Glomerular visceral epithelial cell (primary cell): ENCODE measurements at regions not wholly inside any gene's neighbourhood (a gene's known extent, or its start where the extent isn't known, plus 50 kb on each side); places are given as distances from the start of the nearest gene placed in this dataset.

ENCODE experiments used
- DNase-seq: peaks from one replicate; pipeline ENCODE4 v3.0.0-alpha.2; 2016; ENCODE audit errors: extremely low spot score

DNA sequence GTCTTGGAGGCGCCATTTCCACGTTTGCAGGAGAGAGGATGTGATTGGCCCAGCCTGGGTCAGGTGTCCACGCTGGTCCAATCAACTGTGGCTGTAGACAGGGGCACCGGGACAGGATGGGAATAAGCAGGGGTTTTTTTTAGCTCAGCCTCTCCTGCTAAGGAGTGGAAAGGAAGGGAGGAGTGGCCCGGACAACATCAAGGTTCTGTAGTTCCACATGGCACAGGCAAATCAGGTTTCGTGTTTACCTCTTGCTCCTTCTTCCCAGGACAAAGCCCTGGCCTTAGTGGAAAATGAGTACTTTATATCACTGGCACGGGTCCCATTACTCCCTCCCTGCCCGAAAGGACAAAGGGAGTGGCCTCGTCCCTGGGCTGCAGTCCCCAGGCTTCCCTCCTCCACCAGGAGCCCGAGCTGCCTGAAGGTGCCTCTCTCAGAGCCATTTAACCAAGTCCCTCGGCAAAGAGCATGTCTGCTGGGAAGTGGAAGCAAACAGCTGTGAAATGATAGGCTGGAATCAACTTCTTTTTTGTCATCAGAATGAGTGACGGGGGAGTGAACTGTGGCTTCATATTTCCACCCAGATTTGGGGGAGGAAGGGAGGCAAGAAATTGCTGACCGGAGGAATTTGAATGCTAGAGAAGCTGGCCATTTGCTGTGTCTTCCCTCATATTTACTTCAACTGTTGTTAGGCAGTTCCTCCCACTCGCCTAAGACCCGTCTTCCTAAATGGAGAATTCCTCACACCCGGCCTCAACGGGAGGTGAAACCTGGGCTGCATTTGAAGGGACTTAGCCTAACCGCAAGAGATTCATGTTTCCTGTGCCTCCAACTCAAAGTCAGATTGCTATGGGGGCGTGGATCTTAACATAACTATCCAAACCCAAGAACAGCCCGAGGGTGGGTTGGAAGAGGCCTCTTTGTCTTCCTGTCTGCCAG is 84.9 kb upstream of the SLC44A3 start:
- DNase-seq, result peak; percentile 79

DNA sequence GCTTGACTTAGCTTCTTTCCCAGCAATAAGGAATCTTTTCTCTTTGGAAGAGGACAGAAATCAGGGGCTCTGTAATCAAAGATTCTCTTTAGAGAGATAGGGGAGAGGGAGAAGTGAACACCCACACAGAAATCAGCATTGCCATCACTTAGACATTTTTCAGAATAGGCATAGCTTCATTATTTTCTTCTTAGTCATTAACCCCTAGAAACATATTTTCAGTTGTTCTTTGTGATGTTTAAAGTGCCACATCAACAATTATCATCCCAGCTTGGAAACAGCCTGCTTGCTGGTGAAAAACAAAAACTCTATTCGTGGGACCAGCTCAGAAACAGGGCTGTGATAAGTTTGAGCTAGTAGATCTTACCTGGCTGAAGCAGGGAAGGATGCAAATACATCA is 88.3 kb upstream of the SLC44A3 start:
- no peak for DNase-seq

DNA sequence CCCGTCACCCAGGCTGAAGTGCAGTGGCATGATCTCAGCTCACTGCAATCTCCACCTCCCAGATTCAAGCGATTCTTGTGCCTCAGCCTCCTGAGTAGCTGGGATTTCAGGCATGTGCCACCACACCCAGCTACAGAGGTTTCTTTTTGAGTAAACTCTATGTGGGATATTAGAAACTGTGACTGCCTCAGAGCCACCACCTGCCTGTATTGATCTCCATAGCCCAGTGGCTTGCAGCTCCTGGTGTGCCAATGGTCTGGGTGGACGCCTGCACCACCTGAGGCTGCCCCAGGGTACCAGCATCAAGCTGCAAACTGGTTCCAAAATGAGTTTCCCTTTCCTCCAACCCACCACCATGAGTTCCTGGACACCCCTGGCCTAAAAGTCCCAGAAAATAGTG is 89.7 kb upstream of the SLC44A3 start:
- no peak for DNase-seq

GRCh38 chr1:94729267-94729666 is 90.9 kb upstream of the SLC44A3 start:
- DNase-seq, result peak; percentile 69

DNA sequence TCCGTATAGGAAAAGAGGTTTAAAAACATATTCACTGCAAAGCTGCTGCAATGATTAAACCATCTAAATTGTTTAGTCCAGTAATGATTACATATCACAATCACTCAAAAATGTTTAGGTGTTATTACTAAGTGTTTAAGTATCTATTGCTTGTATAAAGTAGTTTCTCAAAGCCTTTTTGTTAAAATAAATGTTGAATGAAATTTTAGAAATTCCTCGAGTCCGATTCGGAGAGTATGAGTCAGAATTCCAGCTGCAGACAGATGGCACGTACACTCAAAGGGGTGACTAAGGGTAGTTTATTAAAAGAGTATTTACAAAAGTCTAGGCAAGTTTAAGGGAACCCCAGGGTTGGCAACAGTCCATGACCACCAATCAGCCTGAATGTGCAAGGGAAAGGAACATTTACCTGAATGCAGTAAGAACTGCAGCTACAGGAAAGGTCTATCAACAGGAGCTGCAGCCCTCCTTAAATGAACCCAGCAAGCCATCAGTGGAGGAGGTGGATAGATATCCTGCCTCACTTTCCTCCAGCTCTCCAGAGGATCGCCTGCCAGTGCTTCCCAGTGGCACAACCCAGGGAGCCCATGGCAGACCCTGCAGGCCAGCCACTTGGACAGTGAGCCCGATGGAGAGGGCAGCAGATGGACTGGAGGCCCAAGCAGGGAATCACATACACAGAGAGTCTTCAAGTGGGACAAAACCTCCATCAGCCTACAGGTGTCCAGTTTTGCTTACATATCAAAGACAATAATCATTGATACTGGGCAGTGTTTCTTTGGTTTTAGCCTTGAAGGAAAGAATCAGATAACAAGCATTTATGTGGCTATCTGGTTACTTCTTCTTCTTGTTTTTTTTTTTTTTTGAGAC is 92.1 kb upstream of the SLC44A3 start:
- DNase-seq, result peak; percentile 94

DNA sequence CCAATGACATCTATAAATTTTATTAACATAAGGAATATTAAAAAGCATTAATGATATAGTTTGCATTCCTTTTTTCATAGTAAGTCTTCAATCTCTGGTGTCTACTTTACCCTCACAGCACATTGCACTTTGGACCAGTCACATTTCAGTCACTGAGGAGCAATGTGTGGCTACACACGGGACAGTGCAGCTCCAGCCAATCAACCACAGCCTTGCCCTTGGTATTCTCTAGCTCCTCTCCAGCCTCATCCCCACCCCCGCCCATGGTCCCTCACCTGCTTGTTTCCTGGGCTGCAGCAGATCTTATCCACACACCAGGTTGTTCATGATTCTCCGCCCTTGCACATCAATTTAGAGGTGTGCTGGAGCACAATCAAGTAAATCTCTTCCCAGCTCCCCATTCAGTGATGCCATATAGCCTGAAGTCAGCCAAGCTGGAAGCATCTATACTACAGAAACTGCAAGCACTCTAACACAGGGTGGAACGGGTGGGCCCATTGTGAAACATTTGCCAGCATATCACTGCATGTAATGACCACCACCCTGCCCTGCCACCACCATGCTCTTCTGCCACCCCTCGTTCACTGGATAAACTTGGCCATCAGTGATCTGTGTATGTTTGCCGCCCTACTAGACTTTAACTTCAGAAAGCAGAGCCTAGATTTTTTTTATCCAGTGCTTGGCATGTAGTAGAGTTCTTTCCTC is 93.0 kb upstream of the SLC44A3 start:
- no peak for DNase-seq

DNA sequence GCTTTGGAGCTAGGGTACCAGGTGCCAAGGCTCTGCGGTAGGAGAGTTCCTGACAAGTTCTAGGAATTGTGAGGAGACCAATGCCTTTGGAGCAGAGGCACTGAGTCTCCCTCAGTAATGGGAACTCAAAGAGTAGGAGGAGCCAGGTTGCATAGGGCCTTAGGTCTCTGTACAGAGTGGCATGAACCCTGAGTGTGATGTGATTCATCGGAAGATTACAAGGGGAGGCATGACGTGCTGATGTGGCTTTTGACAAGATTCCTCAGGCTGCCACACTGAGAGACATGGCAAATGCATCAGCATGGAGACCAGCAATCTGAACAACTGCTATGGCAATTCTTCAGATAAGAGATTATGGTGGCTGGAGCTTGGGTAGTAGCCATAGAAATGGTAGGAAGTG is 94.6 kb upstream of the SLC44A3 start:
- DNase-seq, result peak; percentile 84

GRCh38 chr1:94723894-94724293 is 96.3 kb upstream of the SLC44A3 start:
- peak; percentile 76 for DNase-seq

DNA sequence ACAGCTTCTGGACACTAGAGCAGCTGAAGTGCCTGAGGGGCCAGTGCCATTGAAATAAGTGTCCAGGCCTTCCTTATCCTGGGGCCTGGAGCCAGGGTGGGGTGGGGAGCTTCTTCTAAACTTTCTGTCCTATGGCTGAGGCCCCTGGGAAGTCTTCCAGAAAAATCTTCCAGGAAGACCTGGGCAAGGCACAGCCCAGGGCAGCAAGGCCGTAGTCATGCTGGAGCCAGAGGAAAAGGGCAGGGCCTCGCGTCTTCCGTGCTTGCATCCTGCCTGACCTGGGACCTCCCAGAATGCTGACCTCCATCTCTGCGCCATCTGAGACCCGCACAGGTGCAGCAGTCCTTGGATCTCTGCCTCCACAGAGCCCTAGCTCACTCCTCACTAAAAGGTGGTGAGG is 96.7 kb upstream of the SLC44A3 start:
- DNase-seq, result no peak

DNA sequence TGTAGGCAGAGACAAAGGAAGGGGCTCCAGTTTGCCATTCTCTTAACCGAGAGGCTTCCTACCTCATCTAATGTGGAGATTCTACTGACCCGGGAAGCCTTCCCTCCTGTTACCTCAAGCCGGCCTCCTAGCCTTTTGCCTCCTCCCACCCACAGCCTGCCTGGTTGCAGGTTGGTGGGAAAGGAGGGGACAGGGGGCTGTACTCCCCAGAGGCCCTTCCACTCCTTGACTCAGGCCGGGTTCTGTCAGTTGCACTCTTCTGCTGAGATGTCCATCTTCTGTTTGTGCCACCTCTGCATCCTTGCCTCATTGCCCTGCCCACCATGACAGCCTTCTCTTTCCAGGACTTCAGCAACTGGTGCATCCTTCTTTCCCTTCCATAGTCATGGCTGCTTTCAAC is 98.0 kb upstream of the SLC44A3 start:
- no peak for DNase-seq

GRCh38 chr1:94721240-94721639 is 98.9 kb upstream of the SLC44A3 start:
- no peak for DNase-seq

GRCh38 chr1:94719926-94720793 is 100.0 kb upstream of the SLC44A3 start:
- DNase-seq, result peak; percentile 21

DNA sequence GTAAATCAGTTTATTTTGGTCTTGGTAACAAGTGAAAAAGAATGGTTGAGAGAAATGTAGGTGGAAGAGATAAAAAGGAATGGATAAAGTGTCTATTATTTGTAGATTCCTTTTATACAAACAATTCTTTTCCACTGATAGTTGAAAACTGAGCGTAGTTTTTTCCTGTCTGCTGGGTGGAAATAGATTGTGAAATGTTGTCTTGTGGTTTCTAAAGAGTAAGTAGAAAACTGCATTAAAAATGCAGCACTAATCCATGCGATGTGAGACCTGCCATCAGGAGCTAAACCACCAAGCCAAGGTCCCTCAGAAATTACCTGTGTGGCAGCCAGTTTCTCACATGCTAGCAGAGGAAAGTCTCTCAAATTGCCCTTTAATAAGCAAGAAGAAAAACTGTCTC is 103.2 kb upstream of the SLC44A3 start:
- no peak for DNase-seq

- DNase-seq, result no peak
Measured at GRCh38 chr1:94715321-94715720, 104.8 kb upstream of the SLC44A3 start.

DNA sequence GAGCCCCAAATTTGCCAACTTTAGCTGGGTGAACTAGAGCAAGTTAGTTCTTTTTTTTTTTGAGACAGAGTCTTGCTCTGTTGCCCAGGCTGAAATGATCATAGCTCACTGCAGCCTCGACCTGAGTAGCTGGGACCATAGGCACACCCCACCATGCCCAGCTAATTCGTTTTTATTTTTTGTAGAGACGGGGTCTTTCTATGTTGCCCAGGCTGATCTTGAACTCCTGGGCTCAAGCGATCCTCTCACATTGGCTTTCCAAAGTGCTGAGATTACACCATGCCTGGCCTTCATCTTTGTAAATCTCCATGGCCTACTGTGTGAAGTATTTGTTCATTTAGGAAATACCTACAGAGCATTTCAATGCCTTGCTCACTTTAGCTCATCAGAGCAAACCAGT is 105.6 kb upstream of the SLC44A3 start:
- no peak for DNase-seq

- DNase-seq, result no peak
Measured at GRCh38 chr1:94714152-94714551, 106.0 kb upstream of the SLC44A3 start.

- DNase-seq, result peak; percentile 94
Measured at GRCh38 chr1:94713472-94714141, 106.5 kb upstream of the SLC44A3 start.

GRCh38 chr1:94709891-94710581 is 110.1 kb upstream of the SLC44A3 start:
- peak; percentile 19 for DNase-seq

DNA sequence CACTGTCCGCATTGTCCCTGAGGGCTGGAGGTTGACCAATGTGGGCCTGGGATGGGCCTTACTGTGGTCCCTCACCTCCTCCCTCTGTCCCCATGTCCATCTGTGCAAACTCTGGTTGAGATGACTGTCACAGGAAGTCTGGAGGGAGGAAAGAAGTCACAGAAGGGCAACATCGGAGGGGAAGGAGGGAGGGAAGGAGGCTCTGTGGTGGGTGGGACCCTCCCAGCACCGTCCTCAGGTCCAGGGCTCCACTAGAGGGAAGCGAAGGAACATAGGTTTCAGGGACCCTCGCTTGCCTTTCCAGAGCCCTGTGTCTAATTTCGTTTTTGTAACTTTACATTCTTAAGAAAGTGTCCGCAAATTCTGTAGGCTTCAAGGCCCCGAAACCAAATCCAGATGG is 111.3 kb upstream of the SLC44A3 start:
- DNase-seq, result no peak

GRCh38 chr1:94708299-94708685 is 111.9 kb upstream of the SLC44A3 start:
- DNase-seq, result no peak
